Endodermal cell (in vitro differentiated cells): ENCODE measurements at regions not wholly inside any gene's neighbourhood (a gene's known extent, or its start where the extent isn't known, plus 50 kb on each side); places are given as distances from the start of the nearest gene placed in this dataset.

Source experiments
- DNase-seq: peaks from one replicate; pipeline ENCODE4 v3.0.0-alpha.2; 2017
- H3K27ac ChIP-seq: 2 replicates; pipeline ENCODE4 v1.5.1; 2013; ENCODE audit warnings: mild to moderate bottlenecking, low read depth, low read length, moderate library complexity
- H3K27me3 ChIP-seq: 2 replicates; pipeline ENCODE4 v1.6.1; 2013; ENCODE audit warnings: mild to moderate bottlenecking, low read length, moderate library complexity; ENCODE audit not compliant: insufficient read depth, control insufficient read depth, poor library complexity, severe bottlenecking
- H3K36me3 ChIP-seq: 2 replicates; pipeline ENCODE4 v1.7.0; 2013; ENCODE audit warnings: mild to moderate bottlenecking, low read length, moderate library complexity; ENCODE audit not compliant: control insufficient read depth, insufficient read depth
- H3K4me1 ChIP-seq: one replicate; pipeline ENCODE4 v1.7.0; 2013; ENCODE audit warnings: low read length; ENCODE audit not compliant: control insufficient read depth, insufficient read depth
- H3K4me3 ChIP-seq: 2 replicates; pipeline ENCODE4 v1.5.1; 2013; ENCODE audit warnings: mild to moderate bottlenecking, low read length, moderate library complexity
- H3K9ac ChIP-seq: 2 replicates; pipeline ENCODE4 v1.6.1; 2013; ENCODE audit warnings: mild to moderate bottlenecking, low read length, moderate library complexity; ENCODE audit not compliant: poor library complexity, severe bottlenecking; ENCODE audit errors: extremely low read depth
- H3K9me3 ChIP-seq: 2 replicates; pipeline ENCODE4 v1.6.1; 2013; ENCODE audit warnings: mild to moderate bottlenecking, low read length, moderate library complexity; ENCODE audit not compliant: control insufficient read depth
- H3K27ac Mint-ChIP-seq: 2 replicates; pipeline ENCODE4 v1.8.0; 2020; ENCODE audit warnings: mixed read lengths
- H3K27me3 Mint-ChIP-seq: 2 replicates; pipeline ENCODE4 v1.8.0; 2021; ENCODE audit warnings: mild to moderate bottlenecking, mixed read lengths; ENCODE audit not compliant: insufficient read depth
- H3K36me3 Mint-ChIP-seq: 2 replicates; pipeline ENCODE4 v1.8.0; 2020; ENCODE audit warnings: low read depth, mixed read lengths
- H3K4me1 Mint-ChIP-seq: 2 replicates; pipeline ENCODE4 v1.8.0; 2020; ENCODE audit warnings: mixed read lengths
- H3K4me3 Mint-ChIP-seq: 2 replicates; pipeline ENCODE4 v1.8.0; 2020; ENCODE audit warnings: mild to moderate bottlenecking, moderate library complexity, mixed read lengths
- H3K9me3 Mint-ChIP-seq: 2 replicates; pipeline ENCODE4 v1.8.0; 2020; ENCODE audit warnings: mild to moderate bottlenecking, mixed read lengths
- WGBS, 2 experiments: methylation state at CpG; one replicate each; pipeline versions ENCODE4 v1.1.5 to v1.1.7; 2013; ENCODE audit warnings: missing lambda C conversion rate in 2 of 2, mixed read lengths in 1 of 2; ENCODE audit not compliant: insufficient coverage in 1 of 2, insufficient read length in 1 of 2; 5-methylcytosine and 5-hydroxymethylcytosine counted together
- TF ChIP-seq, protein P1 (sequence below): fragments of 200-600 bp; sonication (generic); conservative IDR thresholded peaks from 2 replicates; pipeline ENCODE4 v1.5.0; 2021; ENCODE audit warnings: antibody characterized with exemption, mild to moderate bottlenecking

DNA sequence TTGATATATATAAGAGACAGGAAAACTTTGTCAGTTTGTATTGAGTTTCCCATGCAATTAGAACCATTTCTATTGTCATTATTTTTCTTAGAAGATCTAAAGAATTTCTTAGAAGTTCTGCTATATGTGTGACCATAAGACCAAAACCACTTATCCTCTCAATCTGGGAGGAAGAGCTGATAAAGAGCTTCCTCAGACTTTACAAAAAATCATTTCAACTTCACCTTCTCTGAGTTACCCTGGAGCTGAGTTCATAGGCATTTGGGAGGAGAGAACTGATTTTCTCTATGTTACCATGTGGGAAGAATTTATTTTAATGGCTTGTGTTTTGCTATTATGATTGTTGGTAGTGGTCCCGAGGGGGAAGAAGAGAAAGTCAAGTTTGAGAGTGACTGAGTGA is 329.3 kb downstream of the GPD2 start:
- Mint-ChIP-seq H3K4me1 (peaks cover 4% of the 10 kb centered on the region), H3K27ac (no peak overlapping the region), H3K36me3 (peaks cover 14% of the 10 kb centered on the region), H3K27me3 (no peaks in the 10 kb centered on the region), H3K4me3 (no peak overlapping the region), H3K9me3 (peaks cover 20% of the 10 kb centered on the region)
- no peak overlapping the region for H3K9ac ChIP-seq
- DNase-seq: no peak
- H3K27ac ChIP-seq: no peak overlapping the region
- H3K36me3 ChIP-seq: peaks cover 15% of the 10 kb centered on the region
- no peaks in the 10 kb centered on the region for H3K4me1 ChIP-seq
- TF ChIP-seq, protein P1, sequence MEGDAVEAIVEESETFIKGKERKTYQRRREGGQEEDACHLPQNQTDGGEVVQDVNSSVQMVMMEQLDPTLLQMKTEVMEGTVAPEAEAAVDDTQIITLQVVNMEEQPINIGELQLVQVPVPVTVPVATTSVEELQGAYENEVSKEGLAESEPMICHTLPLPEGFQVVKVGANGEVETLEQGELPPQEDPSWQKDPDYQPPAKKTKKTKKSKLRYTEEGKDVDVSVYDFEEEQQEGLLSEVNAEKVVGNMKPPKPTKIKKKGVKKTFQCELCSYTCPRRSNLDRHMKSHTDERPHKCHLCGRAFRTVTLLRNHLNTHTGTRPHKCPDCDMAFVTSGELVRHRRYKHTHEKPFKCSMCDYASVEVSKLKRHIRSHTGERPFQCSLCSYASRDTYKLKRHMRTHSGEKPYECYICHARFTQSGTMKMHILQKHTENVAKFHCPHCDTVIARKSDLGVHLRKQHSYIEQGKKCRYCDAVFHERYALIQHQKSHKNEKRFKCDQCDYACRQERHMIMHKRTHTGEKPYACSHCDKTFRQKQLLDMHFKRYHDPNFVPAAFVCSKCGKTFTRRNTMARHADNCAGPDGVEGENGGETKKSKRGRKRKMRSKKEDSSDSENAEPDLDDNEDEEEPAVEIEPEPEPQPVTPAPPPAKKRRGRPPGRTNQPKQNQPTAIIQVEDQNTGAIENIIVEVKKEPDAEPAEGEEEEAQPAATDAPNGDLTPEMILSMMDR: no peak
- peaks cover 20% of the 10 kb centered on the region for H3K9me3 ChIP-seq
- no peaks in the 10 kb centered on the region for H3K27me3 ChIP-seq
- no peak overlapping the region for H3K4me3 ChIP-seq
- 92% methylated on average over 1 of the region's 1 CpG; no CpG with 5 or more reads in 1 of the 2 experiments for WGBS, 2 experiments

DNA sequence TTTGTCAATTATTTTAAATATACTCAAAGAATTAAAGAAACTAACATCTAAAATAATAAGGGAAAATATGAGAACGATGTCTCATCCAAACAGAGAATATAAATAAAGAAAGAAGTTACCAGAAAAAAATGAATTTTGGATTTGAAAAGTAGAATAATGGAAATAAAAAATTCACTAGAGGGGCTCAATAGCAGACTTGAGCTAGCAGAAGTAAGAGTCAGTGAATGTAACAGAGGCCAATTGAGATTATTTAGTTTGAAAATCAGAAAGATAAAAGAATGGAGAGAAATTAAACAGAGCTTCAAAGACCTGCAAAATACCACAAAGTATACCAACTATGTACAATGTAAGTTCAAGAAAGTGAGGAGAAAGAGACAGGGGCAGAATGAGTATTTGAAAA is 333.6 kb downstream of the GPD2 start:
- Histone ChIP-seq H3K27ac (no peak overlapping the region), H3K9ac (no peak overlapping the region), H3K36me3 (peaks cover 4% of the 10 kb centered on the region), H3K27me3 (no peaks in the 10 kb centered on the region), H3K4me1 (no peaks in the 10 kb centered on the region), H3K9me3 (peaks cover 16% of the 10 kb centered on the region), H3K4me3 (no peak overlapping the region)
- H3K9me3 Mint-ChIP-seq: peaks cover 18% of the 10 kb centered on the region
- H3K27me3 Mint-ChIP-seq: no peaks in the 10 kb centered on the region
- TF ChIP-seq, protein P1: no peak
- no peak overlapping the region for H3K4me3 Mint-ChIP-seq
- no CpG with 5 or more reads among the region's 1 CpG for WGBS, 2 experiments
- no peak for DNase-seq
- H3K4me1 Mint-ChIP-seq: no peaks in the 10 kb centered on the region
- peaks cover 2% of the 10 kb centered on the region for H3K36me3 Mint-ChIP-seq
- H3K27ac Mint-ChIP-seq: no peak overlapping the region

DNA sequence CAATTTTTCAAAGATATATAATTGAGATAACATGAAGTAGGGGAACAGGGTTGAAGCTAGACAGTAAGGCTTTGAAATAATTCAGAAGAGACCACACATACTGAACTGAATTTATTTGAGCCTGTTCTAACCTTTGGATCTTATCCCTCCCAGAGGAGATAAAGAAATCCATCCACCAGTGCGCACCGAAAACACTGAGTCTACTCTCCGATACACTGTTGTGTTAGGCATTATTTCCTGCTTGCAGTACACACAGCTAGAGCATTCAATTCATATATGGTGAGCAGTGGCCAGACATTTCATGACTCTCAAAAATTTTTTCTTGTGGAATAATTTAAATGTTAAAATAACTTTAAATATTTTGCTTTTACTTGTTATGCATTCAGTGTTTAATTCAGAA is 342.7 kb downstream of the GPD2 start:
- H3K36me3 Mint-ChIP-seq: peaks cover 23% of the 10 kb centered on the region
- TF ChIP-seq, protein P1: no peak
- H3K4me3 ChIP-seq: no peak overlapping the region

More for the DNA sequence above, 342.7 kb downstream of the GPD2 start:
- Mint-ChIP-seq H3K27ac (no peak overlapping the region), H3K4me1 (peaks cover 3% of the 10 kb centered on the region), H3K27me3 (no peaks in the 10 kb centered on the region), H3K4me3 (no peak overlapping the region), H3K9me3 (peaks cover 29% of the 10 kb centered on the region)
- H3K4me1 ChIP-seq: no peaks in the 10 kb centered on the region
- peaks cover 12% of the 10 kb centered on the region for H3K36me3 ChIP-seq
- no peak overlapping the region for H3K9ac ChIP-seq
- WGBS, 2 experiments: 98 to 100% methylated on average over 3 of the region's 3 CpGs
- DNase-seq: no peak
- peaks cover 10% of the 10 kb centered on the region for H3K9me3 ChIP-seq
- H3K27me3 ChIP-seq: no peaks in the 10 kb centered on the region
- no peak overlapping the region for H3K27ac ChIP-seq
